ENCODE measurements at regions not wholly inside any gene's neighbourhood (a gene's known extent, or its start where the extent isn't known, plus 50 kb on each side); places are given as distances from the start of the nearest gene placed in this dataset.

GRCh38 chr21:16020878-16021277 lies 291.1 kb downstream of the USP25 start:
- no peak for DNase-seq

DNA sequence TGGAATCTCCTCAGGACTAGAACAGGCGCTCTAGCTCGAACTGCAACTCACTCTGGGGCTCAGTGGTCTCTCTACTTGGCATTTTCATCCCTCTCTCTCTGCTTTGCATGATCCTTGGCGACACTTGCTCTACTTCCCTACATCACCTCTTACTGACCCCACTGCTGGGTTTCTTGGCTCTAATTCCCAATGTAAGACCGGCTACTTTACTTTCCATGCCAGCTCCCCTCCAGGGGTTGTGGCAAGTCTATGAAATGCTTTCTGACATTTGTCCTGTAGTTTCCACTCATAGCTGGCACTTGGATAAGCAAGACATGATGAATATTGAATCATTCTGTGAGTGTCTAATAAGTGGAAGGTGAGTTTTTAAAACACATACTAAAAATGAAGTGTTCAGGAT lies 292.3 kb downstream of the USP25 start:
- DNase-seq, result no peak

- no peak for DNase-seq
These were observed 293.1 kb downstream of the USP25 start for GRCh38 chr21:16022921-16023320.

DNA sequence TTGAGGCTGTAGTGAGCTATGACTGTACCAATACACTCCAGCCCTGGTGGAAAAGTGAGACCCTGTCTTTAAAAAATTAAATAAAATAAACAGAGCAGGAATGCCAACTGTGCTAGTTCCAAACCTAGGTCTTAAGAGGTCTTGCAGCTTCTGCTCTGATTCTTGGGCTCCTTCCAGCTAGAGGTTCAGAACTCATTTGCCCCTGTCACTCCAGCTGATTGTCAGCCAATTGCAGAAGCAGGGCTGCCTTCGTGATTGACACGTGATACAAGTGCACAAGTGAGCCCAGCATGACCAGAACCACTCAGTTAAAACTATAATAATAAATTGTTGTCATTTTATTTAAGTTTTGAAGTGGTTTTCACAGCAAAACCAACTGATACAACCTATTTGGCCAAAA lies 298.4 kb downstream of the USP25 start:
- no peak for DNase-seq

DNA sequence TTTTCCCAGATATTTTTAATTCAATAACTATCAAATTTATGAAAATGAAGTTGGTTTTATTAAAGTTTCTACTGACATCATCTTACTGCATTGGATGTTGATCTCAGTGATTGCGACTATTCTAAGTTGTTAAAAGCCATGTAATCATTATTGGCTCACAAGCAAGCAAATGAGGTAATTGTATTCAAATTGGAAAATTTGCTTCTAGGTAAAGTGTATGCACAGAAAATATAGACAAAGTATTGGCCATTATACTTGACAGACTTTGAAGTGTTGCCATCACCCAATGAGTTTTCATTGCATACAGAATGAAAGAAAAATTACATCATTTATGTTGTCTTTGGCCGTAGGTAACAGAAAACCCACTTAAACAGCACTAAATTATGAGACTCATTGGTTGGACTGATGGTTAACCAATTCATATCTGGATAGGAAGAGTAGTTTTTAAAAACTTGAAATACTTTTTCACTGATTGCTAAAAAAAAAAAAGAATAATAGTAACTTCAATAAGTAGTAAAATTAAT lies 299.2 kb downstream of the USP25 start:
- DNase-seq, result no peak

DNA sequence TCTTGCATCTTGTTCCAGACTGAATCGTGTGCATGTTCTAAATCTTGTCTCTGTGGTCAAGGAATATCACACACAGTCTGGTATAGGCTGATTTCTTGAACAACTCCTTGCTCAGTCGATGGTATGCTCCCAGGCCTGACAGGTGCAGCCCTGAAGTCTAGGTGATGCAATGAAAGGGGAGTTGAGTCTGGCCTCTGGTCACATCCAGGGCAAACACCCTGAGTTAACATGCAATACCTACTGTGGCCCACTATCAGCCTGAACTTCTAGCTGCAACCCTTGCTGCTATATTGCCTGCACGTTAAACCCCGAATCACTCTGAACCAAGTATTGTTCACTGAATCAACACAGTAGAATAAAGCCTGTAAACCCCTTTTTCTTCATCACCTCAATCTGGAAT lies 303.4 kb downstream of the USP25 start:
- no peak for DNase-seq

DNA sequence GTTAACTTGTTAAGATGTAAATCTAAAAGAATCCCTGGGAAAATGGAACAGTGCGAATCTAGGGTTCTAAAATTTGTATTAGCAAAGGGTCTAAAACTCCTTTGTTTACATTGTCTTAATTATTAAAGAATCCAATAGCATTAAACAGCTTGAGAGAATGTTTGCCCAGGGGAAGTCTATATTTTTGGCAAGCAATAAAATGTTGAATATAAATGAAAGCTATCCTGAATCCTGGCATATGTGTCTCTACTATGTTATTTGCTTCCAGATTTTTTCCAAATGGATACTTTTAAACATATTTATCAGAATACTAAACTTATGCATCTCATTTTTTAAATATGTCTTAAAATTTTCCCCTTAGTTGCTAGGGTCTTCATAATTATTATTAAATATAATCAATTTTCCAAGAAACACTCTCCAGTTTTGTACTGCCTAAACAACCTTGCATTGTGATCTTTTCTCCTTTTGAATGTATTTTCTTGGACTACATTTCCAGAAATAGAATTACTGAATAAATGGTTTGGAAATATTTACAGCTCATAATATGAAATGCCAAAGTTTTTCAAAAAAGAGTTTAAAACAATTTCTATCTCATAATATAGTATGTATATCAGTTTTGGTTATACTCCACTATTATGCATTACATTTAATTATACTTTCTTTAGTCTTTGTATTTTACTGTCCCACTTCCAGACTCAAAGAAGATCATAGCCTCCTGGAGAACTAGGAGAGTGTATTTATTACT lies 304.8 kb downstream of the USP25 start:
- DNase-seq, result no peak

GRCh38 chr21:16037421-16037955 lies 307.7 kb downstream of the USP25 start:
- no peak for DNase-seq

GRCh38 chr21:16040601-16041000 lies 310.8 kb downstream of the USP25 start:
- no peak for DNase-seq

GRCh38 chr21:16044676-16045075 lies 314.9 kb downstream of the USP25 start:
- no peak for DNase-seq

DNA sequence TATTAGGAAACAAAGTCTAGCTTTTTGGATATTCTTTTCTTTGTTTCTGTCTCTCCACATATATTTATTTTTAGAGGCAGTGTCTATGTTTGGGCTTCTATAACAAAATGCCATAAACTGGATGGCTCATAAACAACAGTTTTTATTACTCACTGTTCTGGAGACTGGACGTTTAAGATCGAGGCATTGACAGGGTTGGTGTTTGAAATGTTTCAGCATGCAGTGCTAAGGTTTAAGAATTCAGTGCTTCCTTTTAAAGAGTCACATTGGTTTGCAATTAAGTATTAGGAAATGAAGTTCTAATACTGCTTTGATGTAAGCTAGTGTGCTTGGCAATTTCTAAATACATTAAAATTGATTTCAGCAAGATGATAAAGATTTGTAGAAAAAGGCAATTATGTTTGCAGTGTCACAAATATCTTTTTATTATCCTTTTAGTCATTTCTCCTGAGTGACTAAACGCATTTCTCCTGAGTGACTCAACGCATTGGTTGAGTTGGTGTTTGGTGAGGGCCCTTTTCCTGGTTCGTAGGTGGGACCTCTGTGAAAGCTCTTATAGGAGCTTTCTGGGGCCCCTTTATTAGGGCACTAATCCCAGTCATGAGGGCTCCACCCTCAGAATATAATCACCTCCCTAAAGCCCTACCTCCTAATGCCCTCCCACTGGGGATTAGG lies 317.0 kb downstream of the USP25 start:
- no peak for DNase-seq

GRCh38 chr21:16047904-16048303 lies 318.1 kb downstream of the USP25 start:
- no peak for DNase-seq

DNA sequence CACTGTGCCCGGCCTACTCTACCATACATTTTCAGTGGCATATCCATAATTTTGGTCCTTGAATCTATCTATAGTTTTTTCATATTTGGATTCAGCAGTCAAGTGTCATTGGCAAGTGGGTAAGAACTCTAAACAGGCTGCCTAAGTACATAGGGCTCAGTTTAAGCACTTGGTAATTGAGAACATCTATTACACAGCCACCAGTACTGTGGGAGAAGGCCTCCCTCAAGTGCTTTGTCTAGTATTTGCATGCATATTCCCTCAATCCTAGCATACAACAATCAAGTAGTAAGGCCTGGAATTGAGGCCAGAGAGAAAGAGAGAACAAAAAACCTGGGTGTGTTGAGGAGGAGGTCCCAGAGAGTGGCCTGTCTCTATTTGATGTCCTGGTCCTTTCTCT lies 325.2 kb downstream of the USP25 start:
- DNase-seq, result no peak

GRCh38 chr21:16058896-16059295 lies 329.1 kb downstream of the USP25 start:
- no peak for DNase-seq

- DNase-seq, result no peak
These were observed 330.2 kb downstream of the USP25 start for GRCh38 chr21:16059981-16060380.

DNA sequence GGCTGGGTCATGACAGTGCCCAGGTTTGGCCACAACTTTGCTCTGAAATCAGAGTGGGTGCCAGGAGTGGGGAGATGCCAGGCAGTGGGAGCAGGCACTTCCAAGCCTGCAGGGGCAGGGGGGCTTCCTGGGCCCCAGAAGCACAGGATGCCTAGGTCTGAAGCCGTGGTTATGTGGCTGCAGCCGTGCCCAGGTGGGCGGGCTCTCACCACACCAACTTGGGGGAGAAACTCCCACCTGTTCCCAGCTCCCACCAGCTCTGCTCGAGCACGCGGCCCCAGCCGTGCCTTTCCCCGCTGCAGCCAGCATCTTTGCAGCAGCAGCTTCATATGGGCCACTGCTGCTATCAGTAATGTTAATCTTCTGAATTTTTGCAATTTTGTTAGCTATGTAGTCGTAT lies 331.4 kb downstream of the USP25 start:
- no peak for DNase-seq

GRCh38 chr21:16069178-16070112 lies 339.7 kb downstream of the USP25 start:
- no peak for DNase-seq

- no peak for DNase-seq
These were observed 340.4 kb downstream of the USP25 start for GRCh38 chr21:16070207-16070651.

DNA sequence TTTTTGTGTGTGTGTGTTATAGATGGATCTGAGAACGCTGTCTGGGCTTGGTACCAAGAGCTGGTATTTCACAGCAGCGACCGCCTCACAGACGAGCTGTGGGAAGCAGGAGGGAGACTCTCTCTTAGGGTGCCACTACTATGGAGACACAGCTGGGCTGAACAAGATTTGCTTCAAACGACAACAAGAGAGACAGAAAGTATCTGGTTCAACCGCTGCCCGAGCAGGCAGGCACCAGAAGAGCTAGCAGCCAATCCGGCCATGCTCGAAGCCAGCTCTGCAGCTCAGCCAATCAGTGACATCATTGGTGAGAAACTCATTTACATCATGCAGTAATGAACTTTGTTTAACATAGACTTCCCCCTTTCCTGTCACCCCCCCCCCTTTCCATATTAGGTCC lies 341.3 kb downstream of the USP25 start:
- no peak for DNase-seq

GRCh38 chr21:16071761-16072160 lies 342.0 kb downstream of the USP25 start:
- DNase-seq, result no peak

DNA sequence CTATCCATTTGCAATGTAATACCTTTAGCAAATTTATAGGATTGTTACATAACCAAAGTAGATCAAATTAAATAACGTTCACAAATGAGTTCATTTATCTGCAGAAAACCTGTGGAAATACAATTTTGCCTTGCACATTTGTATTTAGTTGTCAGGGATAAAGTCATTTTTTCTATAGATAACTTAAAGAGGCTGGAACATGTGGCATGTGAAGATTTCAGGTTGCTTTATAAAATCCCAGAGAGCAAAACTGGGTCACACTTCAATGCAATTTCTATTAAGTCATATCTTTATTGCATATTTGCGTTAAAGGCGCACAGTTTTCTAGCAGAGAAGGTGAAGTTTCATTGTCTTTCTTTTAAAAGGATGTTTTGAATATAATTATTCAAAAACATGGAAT lies 342.4 kb downstream of the USP25 start:
- DNase-seq, result no peak

DNA sequence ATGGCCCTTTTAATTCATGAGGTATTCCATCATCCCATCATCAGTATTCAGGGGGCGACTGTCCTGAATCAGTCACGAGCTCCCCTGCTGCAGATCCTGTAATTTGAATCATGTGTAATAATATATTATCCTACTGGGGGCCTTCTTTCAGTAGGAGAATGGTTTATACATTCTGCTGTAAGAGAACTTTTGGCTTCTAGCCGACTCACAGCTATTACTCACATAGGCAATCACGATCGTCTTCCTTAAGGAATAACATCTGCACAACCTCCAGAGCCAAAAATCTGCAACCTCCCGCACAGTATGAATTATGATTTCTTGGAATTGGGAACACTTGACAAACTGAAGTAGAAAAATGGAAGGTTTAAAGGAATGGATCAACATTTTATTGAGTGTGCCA lies 343.0 kb downstream of the USP25 start:
- no peak for DNase-seq

DNA sequence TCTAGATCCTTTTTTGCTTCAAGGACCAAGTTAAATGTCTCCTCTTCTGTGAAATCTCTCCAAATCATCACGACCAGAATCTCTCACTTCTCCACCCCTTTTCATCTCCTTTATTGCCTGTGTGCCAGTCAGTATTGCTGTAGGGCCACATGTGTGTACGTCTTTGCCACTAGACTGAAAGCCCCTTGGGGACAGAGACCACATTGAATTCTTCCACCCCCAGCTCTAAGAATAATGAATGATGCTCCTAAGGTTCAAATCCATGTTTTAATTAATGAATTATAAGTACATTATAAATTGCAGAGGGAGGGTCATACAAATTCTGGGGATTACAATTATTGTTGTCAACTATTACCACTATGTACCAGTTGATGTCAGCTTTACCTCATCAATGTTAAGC lies 343.8 kb downstream of the USP25 start:
- DNase-seq, result no peak

Data from central memory CD4-positive, alpha-beta T cell (primary cell).